HG03159 (cell line): ENCODE measurements at regions not wholly inside any gene's neighbourhood (a gene's known extent, or its start where the extent isn't known, plus 50 kb on each side); places are given as distances from the start of the nearest gene placed in this dataset.
A peak's percentile ranks its signal among the peaks of the same experiment; 100 is the strongest.

Source experiments
- ATAC-seq: cut with Tn5 transposase; IDR thresholded peaks from one replicate; pipeline ENCODE4 v1.9.1; 2021; ENCODE audit warnings: mild to moderate bottlenecking, moderate library complexity; ENCODE audit not compliant: unreplicated experiment

DNA sequence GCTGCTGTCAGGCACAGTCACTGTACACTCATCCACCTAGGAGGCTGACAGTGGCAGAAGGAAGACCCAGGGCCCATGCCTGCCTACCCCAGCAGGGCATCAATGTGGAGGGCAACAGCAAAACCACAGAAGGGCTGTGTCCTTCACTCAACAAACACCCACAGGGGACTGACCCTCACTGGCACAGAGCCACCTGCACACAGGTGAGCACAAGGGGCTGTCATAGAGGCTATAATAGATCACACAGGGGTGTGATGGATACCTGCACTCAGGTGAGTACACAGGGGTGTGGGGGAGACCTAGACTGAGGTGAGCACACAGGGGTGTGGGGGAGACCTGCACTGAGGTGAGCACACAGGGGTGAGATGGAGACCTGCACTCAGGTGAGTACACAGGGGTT is 132.8 kb upstream of the TCERG1L start:
- no peak for ATAC-seq

GRCh38 chr10:131444862-131445461 is 133.4 kb upstream of the TCERG1L start:
- ATAC-seq, result no peak

DNA sequence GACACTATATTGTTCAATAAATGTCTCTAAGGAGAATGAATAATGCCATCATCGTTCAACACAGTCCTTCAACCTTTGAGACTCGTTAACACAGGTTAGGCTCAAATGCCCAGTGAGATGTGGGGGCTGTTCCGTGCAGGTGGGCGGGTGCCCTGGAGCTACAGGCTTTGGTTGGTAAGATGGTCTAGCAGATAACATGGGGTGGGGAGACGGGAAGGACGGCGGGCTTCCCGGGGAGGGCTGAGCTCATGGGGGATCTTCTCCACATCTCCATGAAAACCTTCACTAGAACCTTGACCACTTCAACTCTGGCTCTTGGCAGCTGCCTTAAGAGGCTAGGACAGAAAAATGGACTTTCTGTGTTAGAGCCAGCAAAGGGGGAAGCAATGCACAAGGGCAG is 134.1 kb upstream of the TCERG1L start:
- no peak for ATAC-seq

DNA sequence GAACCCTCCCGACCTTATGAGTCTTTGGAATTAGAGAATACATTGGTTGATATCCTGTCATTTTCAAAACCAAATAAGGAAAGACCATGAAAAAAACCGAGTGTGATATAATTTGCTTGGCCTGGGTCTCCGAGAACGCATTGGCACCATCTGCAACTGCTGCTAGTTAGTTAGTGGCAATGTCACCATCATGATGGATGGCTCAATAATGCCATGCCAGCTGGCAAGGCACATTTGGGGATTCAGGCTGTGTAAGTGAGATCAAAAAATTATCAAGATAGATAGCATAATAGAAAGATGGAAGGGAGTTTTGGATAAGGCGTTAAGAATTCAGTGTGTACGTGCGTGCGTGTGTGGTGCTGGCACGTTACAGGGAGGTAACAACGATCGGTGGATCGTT is 134.7 kb upstream of the TCERG1L start:
- no peak for ATAC-seq

- ATAC-seq, result no peak
Observed at GRCh38 chr10:131448171-131448570, 136.7 kb upstream of the TCERG1L start.

DNA sequence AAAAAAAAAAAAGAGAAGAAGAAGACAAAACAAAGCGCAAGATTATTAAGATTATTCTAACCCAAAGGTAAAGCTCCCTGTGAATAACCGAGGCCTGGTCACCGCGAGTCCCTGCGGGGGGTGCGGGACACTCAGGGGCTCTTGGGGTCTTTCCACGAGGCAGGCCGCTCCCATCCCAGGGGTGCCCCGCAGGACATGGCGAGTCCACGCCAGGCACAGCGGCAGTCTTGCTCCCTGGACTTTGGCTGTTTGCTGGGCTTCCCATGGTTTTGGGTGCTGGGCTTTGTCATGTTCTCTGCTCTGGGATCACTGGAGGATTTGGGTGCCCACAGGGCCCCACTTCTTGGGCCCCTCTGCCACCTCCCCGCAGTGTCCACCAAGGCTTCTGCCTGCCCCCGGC is 137.4 kb upstream of the TCERG1L start:
- ATAC-seq, result no peak

- no peak for ATAC-seq
Observed at GRCh38 chr10:131450216-131450765, 138.8 kb upstream of the TCERG1L start.

DNA sequence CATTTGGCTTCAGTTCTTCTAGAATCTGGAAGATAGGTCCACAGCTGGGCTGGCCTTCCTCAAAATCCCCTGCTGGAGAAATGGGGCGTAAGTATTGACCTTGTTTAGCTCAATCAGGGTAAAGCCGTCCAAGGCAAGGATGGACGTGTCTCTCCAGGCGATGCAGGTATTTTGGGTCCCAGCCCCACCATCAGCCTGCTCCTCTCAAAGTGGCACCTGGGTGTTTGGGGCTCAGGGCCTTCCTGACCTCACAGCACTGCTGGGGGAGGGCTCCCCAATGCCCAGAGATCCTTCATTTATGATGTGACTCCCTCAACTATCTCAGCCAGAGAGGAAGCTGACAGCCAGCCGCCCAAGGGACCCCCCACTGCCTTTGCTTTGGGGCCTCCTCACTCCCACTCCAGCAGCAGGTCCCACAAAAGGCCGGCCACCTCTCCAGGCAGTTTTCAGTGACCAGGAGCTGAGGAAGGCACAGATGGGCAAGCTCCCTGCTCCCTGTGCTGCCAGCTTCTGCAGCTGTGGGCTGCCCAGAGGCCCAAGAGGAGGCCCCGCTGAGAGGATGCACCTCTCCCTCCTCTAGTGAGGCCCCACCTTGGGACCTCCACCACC is 140.0 kb upstream of the TCERG1L start:
- ATAC-seq, result no peak

GRCh38 chr10:131452926-131453720 is 141.6 kb upstream of the TCERG1L start:
- ATAC-seq, result peak; percentile 13

- peak; percentile 57 for ATAC-seq
Observed at GRCh38 chr10:131453721-131454634, 142.5 kb upstream of the TCERG1L start.

GRCh38 chr10:131456411-131456810 is 144.9 kb upstream of the TCERG1L start:
- ATAC-seq, result no peak

GRCh38 chr10:131461093-131461492 is 149.6 kb upstream of the TCERG1L start:
- ATAC-seq, result no peak

GRCh38 chr10:131464789-131465188 is 153.3 kb upstream of the TCERG1L start:
- ATAC-seq, result no peak

DNA sequence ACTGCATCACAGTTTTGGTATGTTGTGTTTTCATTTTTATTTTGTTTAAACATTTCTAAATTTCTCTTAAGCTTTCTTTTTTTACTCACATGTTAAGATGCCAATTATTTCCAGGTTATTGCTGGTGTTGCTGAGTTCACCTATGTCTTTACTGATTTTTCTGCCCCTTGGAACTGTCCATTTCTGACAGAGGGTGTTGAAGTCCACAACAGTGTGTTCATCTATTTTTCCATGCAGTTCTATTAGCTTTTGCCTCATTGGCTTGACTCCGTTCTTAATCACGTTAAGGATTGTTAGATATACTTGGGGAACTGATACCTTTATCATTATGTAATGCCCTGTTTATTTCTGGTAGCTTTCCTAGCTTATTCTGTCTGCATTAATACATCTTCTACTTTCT is 158.0 kb upstream of the TCERG1L start:
- ATAC-seq, result no peak

GRCh38 chr10:131473645-131474044 is 162.1 kb upstream of the TCERG1L start:
- ATAC-seq, result no peak

- no peak for ATAC-seq
Observed at GRCh38 chr10:131474416-131474815, 162.9 kb upstream of the TCERG1L start.

DNA sequence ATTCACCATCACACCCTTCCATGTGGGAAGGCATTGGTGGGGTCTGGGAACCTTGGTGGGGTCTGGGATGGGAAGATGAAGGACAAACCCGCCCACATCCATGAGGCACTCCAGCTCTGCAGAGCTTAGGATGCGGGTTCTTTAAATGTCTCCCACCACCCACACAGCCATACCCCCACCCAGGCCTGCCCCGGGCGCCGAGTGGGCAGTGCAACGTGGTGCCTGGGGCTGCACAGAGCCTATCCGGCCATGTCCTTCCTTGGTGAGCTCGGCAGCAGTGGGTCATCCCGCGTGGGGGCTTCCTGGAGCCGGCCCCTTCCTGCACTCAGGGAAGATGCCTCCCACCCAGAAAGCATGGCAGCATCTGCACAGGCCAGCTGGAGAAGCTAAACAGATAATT is 163.5 kb upstream of the TCERG1L start:
- ATAC-seq, result no peak

- ATAC-seq, result no peak
Observed at GRCh38 chr10:131475803-131476202, 164.3 kb upstream of the TCERG1L start.

DNA sequence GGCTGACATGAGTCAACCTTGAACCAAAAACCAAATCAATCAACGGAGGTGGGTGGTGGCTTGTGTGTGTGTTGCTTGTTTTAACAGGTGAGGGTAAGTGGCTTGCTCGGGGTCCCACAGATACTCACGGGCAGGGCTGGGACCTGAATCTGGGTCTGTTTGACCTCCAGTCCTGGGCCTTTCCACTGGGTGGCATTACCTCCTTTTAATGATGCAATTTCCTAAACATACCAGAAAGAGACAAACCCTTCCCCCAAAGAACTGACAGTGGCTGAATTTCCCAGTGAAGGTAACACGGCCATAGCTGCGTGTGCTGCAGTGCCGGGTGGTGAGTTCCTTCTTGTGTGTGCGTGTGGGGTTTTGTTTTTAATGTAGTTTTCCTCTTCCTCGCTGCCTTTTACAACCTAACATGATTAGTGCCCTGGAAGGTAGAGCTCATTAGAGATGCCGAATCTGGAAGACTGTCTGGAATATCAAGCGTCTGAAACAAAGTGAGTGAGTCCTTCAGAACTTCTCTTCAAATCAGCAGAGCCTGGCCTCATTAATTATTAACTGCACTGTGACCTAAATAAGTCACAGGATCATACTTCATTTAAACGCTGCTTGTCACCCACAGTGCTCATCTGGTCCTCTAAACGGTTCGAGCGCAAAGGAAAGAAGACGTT is 166.1 kb upstream of the TCERG1L start:
- no peak for ATAC-seq

DNA sequence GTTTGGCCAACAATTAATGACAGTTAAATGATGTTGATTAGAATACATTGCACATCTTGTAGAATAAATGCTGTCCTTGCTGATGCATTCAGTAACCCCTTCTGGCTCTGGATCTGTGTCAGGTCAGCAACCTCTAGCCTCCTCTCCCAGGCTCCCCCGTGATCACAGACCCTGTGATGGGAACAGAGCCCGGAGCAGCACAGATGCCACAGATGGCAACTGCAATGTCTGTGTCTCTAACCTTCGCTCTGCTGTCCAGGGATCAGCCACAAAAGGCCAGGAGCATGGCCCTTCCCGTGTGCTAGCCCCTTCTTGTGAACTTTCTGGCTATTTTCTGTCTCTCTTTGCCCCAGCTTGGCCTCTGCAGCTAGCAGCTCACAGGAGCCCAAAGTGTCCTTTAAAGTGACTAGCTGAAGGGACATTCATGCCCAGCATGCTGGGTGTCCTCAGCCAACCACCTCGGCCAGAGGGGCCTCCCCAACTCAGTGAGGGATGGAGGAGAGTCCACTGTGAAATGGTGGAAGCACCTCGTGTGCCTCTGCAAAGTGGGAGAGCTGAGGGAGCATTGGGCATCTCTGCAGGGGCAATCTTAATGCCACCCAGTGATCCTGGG is 167.0 kb upstream of the TCERG1L start:
- ATAC-seq, result no peak
